ENCODE measurements at regions not wholly inside any gene's neighbourhood (a gene's known extent, or its start where the extent isn't known, plus 50 kb on each side); places are given as distances from the start of the nearest gene placed in this dataset.

- no peak for TF ChIP-seq CTCF (IDR thresholded peaks at IDR 0.05)
- no peak for TF ChIP-seq POLR2A (IDR thresholded peaks at IDR 0.05)
- no peak for TF ChIP-seq EP300 (IDR thresholded peaks at IDR 0.05)
- TF ChIP-seq POLR2AphosphoS5 (IDR thresholded peaks at IDR 0.05): no peak
Measured at GRCh38 chr11:109978895-109979294, 114.3 kb upstream of the ZC3H12C start.
